GM08714 (cell line): ENCODE measurements at regions not wholly inside any gene's neighbourhood (a gene's known extent, or its start where the extent isn't known, plus 50 kb on each side); places are given as distances from the start of the nearest gene placed in this dataset.

Experiments
- H3K4me3 ChIP-seq: fragments of 200-500 bp; sonication (Bioruptor generic); 2 replicates; pipeline ENCODE4 v1.5.1; 2014; ENCODE audit warnings: mild to moderate bottlenecking, low read length, inconsistent platforms
- ZNF274 ChIP-seq: IDR thresholded peaks from 2 replicates; pipeline ENCODE4 v1.6.1; 2012; ENCODE audit warnings: mild to moderate bottlenecking, low read depth, low read length

- TF ChIP-seq ZNF274: no peak
- no peak overlapping the region for H3K4me3 ChIP-seq
Measured at GRCh38 chr5:39652036-39652435, 227.3 kb upstream of the DAB2 start.

GRCh38 chr5:39650008-39650762, 225.4 kb upstream of the DAB2 start:
- TF ChIP-seq ZNF274: no peak

GRCh38 chr5:39648848-39649227, 224.1 kb upstream of the DAB2 start:
- TF ChIP-seq ZNF274: no peak

More at GRCh38 chr5:39650008-39650762, 225.4 kb upstream of the DAB2 start:
- H3K4me3 ChIP-seq: no peak overlapping the region

GRCh38 chr5:39648085-39648847, 223.5 kb upstream of the DAB2 start:
- no peak overlapping the region for H3K4me3 ChIP-seq
- no peak for TF ChIP-seq ZNF274

More at GRCh38 chr5:39648848-39649227, 224.1 kb upstream of the DAB2 start:
- no peak overlapping the region for H3K4me3 ChIP-seq

GRCh38 chr5:39640552-39640951, 215.8 kb upstream of the DAB2 start:
- no peak overlapping the region for H3K4me3 ChIP-seq
- no peak for TF ChIP-seq ZNF274

GRCh38 chr5:39639618-39640089, 214.9 kb upstream of the DAB2 start:
- no peak for TF ChIP-seq ZNF274
- no peak overlapping the region for H3K4me3 ChIP-seq

GRCh38 chr5:39638813-39639212, 214.0 kb upstream of the DAB2 start:
- no peak for TF ChIP-seq ZNF274
- no peak overlapping the region for H3K4me3 ChIP-seq

- no peak overlapping the region for H3K4me3 ChIP-seq
- TF ChIP-seq ZNF274: no peak
Measured at GRCh38 chr5:39633057-39633456, 208.3 kb upstream of the DAB2 start.

GRCh38 chr5:39631958-39632357, 207.2 kb upstream of the DAB2 start:
- TF ChIP-seq ZNF274: no peak
- no peak overlapping the region for H3K4me3 ChIP-seq

GRCh38 chr5:39629946-39630345, 205.2 kb upstream of the DAB2 start:
- no peak overlapping the region for H3K4me3 ChIP-seq
- TF ChIP-seq ZNF274: no peak

GRCh38 chr5:39628348-39628747, 203.6 kb upstream of the DAB2 start:
- no peak overlapping the region for H3K4me3 ChIP-seq
- TF ChIP-seq ZNF274: no peak

GRCh38 chr5:39624890-39625289, 200.1 kb upstream of the DAB2 start:
- H3K4me3 ChIP-seq: no peak overlapping the region
- TF ChIP-seq ZNF274: no peak

GRCh38 chr5:39624268-39624886, 199.6 kb upstream of the DAB2 start:
- H3K4me3 ChIP-seq: no peak overlapping the region
- TF ChIP-seq ZNF274: no peak

GRCh38 chr5:39623291-39623865, 198.6 kb upstream of the DAB2 start:
- no peak for TF ChIP-seq ZNF274

GRCh38 chr5:39622281-39622680, 197.5 kb upstream of the DAB2 start:
- H3K4me3 ChIP-seq: no peak overlapping the region
- TF ChIP-seq ZNF274: no peak

More at GRCh38 chr5:39623291-39623865, 198.6 kb upstream of the DAB2 start:
- no peak overlapping the region for H3K4me3 ChIP-seq
